Astrocyte (in vitro differentiated cells and primary cell): ENCODE measurements at regions not wholly inside any gene's neighbourhood (a gene's known extent, or its start where the extent isn't known, plus 50 kb on each side); places are given as distances from the start of the nearest gene placed in this dataset.

Source experiments
- CTCF ChIP-seq: IDR thresholded peaks from 2 replicates; pipeline ENCODE4 v1.5.1; 2011; ENCODE audit warnings: low read depth, mild to moderate bottlenecking, inconsistent platforms, low read length, moderate library complexity; ENCODE audit not compliant: insufficient read depth
- EZH2 ChIP-seq: IDR thresholded peaks from 2 replicates; pipeline ENCODE4 v1.6.1; 2012; ENCODE audit warnings: mild to moderate bottlenecking, low read length, inconsistent platforms; ENCODE audit not compliant: insufficient read depth

- TF ChIP-seq CTCF, result no peak
- no peak for TF ChIP-seq EZH2
Observed at GRCh38 chr4:62482355-62482754, 1282.2 kb downstream of the ADGRL3 start.
